IPS-NIHi11 (cell line): ENCODE measurements at regions not wholly inside any gene's neighbourhood (a gene's known extent, or its start where the extent isn't known, plus 50 kb on each side); places are given as distances from the start of the nearest gene placed in this dataset.

ENCODE experiments used
- DNase-seq: peaks from one replicate; pipeline ENCODE4 v3.0.0; 2012; ENCODE audit warnings: mixed read lengths, low spot score

- peak; percentile 47 for DNase-seq
Observed at GRCh38 chr20:52783769-52784168, 188.4 kb upstream of the TSHZ2 start.

- DNase-seq = no peak
Observed at GRCh38 chr20:52780462-52780861, 191.7 kb upstream of the TSHZ2 start.

DNA sequence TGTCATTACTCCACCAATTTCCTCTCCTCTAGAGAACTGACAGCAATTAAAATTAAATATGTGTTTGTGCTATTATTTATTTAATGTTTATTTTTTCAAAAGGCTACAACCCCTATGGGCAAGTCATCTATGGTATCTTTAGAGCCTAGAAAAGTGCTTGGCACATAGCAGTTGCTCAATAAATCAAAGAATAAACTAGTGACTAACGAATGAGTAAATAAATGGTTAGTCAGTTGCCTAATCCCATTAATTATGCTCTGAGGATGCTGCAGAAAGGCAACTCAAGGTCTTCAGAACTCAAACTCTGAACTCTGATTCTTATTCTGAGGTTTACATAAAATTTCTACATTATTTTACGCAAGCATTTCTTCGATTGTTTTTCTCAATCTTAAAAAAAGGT, 193.0 kb upstream of the TSHZ2 start:
- DNase-seq = no peak

DNA sequence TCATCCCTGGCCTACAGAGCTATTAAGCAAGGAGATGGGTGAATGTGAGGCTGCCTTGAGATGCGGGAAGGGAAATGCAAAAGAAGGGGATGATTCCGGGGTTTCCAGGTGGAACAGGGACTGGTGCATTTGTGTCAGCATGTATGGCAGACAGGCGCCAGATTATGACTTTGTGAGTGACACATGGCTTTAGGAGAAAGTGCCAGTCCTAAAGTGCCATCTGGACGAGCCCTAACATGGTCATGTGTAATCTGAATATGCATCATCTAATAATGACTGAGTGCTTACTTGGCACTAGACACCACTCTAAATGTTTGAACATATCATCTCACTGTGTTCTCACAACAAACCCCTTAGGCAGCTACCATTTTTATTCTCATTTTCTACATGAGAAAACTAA, 195.0 kb upstream of the TSHZ2 start:
- DNase-seq = no peak

- no peak for DNase-seq
Observed at GRCh38 chr20:52775786-52776185, 196.4 kb upstream of the TSHZ2 start.

- no peak for DNase-seq
Observed at GRCh38 chr20:52768694-52769093, 203.5 kb upstream of the TSHZ2 start.

DNA sequence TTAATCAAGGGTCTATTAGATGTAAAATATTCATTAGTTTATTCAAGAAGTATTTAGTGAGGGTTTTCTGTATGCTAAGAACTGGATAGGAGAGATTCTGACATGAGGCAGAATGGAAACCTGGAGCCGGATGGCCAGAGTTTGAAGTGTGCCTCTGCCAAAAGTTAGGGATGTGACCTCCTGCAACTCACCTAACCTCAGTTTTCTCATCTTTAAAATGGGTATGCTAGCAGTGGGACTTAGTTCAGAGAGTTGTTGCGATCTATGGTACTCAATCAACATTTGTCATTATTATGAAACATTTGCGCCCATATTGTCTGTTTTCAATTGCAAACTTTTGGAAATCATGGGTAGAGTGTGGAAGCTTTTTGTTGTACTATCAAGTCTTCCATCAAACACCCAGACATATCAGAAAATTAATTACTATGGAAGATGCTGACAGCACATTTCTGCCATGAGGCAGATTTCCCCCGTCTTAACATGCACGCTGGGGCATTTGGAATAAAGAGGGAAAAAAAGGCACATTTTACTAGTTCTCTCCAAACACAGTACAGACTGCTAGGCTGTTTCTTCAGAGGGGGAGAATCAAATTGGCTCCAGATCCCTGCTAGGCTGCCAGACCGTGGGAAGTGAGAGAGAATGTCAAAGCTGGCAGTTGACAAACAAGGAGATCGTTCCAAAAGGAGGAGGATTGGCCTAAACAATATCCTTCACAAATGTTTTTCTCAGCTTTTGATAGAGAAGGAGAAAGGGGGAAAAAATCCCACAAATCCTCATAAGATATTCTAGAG, 205.3 kb upstream of the TSHZ2 start:
- no peak for DNase-seq

- DNase-seq = no peak
Observed at GRCh38 chr20:52763321-52763853, 208.8 kb upstream of the TSHZ2 start.

DNA sequence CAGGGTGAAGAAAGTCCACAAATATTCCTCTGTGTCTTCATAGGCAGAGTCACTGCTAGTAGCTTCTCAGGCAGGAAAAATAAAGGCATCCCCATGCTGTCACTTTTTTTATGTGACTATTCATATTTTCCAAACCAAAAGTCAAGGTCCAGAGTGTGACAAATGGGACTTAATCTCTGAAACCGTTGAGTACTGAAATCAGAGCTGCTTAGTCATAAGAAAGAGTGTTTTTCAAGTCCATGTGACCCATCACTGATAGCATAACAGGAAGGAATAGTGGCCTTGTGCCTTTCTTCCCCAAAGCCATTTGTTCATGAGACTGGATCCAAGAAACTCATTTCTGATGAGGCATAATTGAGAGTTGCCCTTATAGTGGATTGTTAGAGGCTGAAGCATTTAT, 210.3 kb upstream of the TSHZ2 start:
- no peak for DNase-seq

- DNase-seq = no peak
Observed at GRCh38 chr20:52760791-52761190, 211.4 kb upstream of the TSHZ2 start.

DNA sequence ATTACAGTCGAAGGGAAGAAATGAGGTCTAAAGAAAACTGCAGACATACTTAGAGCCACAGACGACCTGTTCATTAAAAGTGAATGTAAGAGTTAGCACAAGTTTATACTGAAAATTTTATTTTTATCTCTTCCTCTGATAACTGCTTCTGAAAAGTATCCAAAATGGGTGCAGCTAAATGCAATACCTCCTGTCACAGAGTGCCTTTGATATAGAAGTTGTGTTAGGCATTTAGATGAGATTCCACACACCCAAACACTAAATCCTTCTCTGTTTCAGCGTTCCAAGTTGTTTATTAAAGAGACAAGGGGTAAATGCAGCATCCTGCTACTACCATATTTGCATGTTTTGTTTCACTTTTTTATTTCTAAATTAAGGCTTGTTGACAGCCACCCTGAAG, 214.7 kb upstream of the TSHZ2 start:
- no peak for DNase-seq

DNA sequence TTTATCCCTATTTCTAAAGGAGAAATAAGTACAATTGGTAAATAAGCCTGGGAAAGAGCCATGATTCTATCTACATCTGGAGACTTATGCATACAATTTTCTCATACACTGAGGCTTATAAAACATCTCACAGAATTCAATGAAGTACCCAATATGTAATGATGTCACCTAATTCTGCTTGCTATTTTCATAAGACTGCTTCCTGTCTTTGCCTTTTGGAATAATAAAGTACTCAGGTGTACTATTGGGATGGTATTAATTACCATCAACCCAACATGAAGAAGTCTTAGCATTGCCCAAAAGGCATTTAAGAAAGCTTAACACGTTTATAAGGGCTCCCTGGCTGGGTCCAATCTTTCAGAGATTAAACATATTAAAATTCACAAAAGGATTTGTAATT, 216.4 kb upstream of the TSHZ2 start:
- no peak for DNase-seq

- DNase-seq = no peak
Observed at GRCh38 chr20:52754366-52754765, 217.8 kb upstream of the TSHZ2 start.

DNA sequence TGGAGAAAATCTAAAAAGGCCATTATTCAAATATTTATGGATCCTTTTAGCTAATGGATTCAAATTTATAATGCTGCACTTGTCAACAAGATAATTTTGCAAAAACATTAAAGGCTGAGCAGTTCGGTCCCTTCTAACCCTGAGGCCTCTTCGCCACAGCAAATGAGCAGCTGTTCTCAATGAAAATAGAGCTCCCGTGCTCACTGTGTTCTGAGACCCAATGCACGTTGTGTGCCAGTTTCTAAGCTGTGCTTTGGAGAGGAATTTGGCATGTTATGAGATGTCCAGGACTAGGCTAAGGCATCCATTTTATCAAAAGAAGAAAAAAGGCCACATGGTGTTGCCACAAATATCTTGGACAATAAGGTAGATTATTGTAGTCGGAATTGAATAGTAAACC, 220.1 kb upstream of the TSHZ2 start:
- DNase-seq = no peak

GRCh38 chr20:52751571-52751970, 220.6 kb upstream of the TSHZ2 start:
- no peak for DNase-seq

GRCh38 chr20:52749938-52750337, 222.2 kb upstream of the TSHZ2 start:
- no peak for DNase-seq

GRCh38 chr20:52748990-52749389, 223.2 kb upstream of the TSHZ2 start:
- no peak for DNase-seq

- DNase-seq = no peak
Observed at GRCh38 chr20:52748285-52748932, 223.7 kb upstream of the TSHZ2 start.

DNA sequence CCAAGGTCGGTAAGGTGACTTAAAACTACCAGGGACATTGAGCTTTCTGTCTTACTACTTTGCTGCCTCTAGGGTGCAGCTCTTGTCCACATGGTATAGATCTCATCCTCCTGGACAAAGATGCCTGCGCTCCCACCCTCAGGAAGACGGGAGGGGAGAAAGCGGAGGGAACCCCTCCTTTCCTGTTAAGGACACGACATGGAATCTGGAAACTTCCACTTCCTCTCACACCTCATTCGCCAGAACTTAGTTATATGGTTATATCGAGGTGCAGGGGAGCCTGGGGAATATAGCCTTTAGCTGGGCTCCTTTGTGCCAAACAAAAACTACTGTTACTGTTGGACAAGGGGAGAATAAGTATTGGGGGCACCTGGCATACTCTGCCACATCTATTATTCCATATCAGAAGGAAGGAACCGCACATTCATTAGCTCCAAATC, 224.3 kb upstream of the TSHZ2 start:
- DNase-seq = peak; percentile 58

DNA sequence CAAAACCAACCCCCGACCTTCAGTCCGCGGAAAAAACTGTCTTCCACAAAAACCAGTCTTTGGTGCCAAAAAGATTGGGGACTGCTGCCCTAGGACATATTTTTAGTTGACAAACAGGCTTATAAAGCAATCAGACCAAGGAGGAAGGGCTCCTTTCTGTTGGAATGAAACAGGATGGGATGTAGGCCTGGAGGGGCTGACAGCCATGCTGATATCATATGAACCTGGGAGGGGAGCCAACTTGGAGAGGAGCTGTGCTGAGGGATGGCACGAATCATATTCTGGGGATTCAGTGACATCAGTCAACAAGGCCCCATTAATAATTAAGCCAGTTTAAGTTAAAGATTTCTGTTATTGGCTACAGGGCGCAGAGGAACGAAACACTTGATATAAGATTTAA, 225.4 kb upstream of the TSHZ2 start:
- no peak for DNase-seq

DNA sequence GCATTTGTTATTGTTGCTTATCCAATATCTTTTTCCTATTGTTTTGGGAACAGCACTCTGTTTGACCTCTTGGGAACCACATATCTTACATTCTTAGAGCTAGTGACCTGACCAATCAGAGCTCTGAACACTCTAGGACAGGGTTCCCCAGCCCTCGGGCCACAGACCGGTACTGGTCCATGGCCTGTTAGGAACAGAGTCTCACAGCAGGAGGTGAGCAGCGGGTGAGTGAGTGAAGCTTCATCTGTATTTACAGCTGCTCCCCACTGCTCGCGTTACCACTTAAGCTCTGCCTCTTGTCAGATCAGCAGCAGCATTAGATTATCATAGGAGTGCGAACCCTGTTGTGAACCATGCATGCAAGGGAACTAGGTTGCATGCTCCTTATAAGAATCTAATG, 226.0 kb upstream of the TSHZ2 start:
- DNase-seq = peak; percentile 59

DNA sequence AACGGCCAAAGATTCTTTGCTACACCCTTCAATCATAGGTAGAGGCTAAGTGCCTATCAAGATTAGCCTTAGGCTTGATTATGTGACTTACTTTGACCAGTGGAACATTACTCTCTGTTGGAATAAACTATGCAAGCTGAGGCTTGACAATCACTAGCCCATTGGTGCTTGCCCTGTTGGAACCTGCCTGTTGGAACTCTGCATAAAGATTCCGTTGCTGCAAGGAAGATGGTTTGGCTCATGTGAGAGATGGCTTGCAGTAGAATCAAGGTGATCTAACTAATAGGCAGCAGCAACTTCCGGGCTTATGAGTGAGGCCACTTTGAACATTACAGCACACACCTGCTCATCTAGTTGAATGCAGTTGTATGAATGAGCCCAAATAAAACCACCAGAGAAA, 227.7 kb upstream of the TSHZ2 start:
- DNase-seq = no peak

DNA sequence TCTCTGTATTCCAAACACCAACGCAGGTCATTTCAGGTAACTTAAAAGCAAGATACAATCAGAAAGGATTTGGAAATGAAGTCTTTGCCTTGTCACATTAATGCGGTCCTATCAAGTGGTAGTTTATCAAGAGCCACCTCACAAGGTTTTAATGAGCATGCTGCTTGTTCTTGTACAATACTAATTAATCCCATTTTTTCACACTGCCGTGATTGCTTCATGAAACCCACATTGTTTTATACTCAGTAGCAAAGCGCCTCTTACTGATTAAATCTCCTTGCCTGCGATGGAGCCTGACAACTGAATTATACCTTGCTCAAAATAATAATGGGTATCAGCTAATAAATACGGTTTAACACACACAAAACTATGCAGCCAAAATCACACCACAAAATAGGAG, 234.1 kb upstream of the TSHZ2 start:
- DNase-seq = no peak

DNA sequence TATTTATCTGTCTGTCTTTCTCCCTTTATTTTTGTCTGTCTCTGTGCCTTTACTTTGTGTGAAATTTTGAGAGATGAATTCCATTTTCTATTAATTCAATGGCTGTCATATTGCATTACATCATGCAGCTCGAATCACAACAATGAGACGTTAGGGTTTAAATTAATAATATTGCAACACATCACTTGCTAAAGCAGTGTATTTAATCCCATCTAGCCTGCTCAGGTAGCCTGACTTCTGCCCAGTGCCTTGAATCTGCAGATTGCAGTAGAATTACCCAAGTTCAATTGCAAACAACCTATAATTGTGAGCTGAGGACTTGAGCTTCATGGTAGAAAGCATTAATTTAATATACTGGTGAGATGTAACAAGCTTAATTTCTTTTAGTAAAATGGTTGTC, 235.7 kb upstream of the TSHZ2 start:
- DNase-seq = no peak
